ENCODE measurements at regions not wholly inside any gene's neighbourhood (a gene's known extent, or its start where the extent isn't known, plus 50 kb on each side); places are given as distances from the start of the nearest gene placed in this dataset.

DNA sequence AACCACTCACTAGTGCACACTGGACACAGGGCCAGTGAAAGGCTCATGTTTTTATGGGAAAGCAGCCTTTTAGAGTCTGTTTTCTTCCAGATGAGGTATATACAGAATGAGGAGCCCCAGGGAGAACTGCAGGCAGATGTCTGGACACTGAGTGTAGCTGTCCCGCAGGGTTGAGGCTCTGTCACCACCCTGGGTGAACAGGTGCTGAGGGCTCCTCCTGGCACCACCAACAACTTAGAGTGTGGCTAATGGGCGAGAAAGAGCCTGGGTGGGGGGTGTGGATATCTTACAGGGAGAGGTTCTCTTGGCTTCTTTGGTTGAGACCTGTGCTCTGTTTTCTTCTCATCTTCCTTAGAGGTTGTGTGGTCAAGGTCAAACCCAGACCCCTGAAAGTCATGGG is 202.1 kb upstream of the GPR12 start:
- no peak for TF ChIP-seq EZH2phosphoT487 (IDR thresholded peaks at IDR 0.05; ENCODE audit: low read depth, severe bottlenecking, unreplicated experiment)
- TF ChIP-seq EZH2 (IDR thresholded peaks at IDR 0.05; ENCODE audit: borderline replicate concordance): no peak
- no peak for TF ChIP-seq CTCF (IDR thresholded peaks at IDR 0.05; ENCODE audit: poor library complexity)
